Gastrocnemius medialis (tissue), 4 donors: ENCODE measurements at regions not wholly inside any gene's neighbourhood (a gene's known extent, or its start where the extent isn't known, plus 50 kb on each side); places are given as distances from the start of the nearest gene placed in this dataset.

Experiments
- POLR2A ChIP-seq, 2 donors: fragments of 450-650 bp; IDR thresholded peaks; one replicate each; pipeline ENCODE4 v1.6.1; 2017; ENCODE audit warnings: antibody characterized with exemption in 2 of 2, mild to moderate bottlenecking in 2 of 2, moderate library complexity in 2 of 2
- TF ChIP-seq, protein P1 (sequence below), 5 experiments: fragments of 450-650 bp in 3 of 5; fragments of 200-600 bp in 2 of 5; sonication (generic) in 2 of 5; IDR thresholded peaks in 4 of 5; conservative IDR thresholded peaks in 1 of 5; 1 replicate in 4 of 5; 2 replicates in 1 of 5; pipeline ENCODE4 v1.5.1; 2016 to 2019; ENCODE audit warnings: antibody characterized with exemption in 5 of 5, mild to moderate bottlenecking in 3 of 5, moderate library complexity in 3 of 5

DNA sequence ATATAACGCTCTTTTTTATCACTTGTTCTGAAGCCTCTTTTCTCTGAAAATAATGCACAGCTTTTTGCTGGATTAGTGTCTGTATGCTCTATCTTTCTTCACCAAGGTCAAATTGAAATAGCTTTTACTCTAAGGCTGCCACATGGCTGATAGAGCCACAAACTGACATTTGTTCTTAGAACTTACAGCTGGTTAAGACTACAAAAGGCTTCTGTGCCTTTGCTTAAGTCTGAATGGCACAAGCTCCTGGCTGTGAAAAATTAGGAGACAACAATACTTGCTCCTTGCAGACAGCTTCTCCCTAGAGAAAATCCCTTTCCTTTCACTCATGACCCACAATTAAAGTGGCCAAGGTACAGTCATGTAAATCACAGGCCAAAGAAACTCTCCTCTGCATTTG is 515.3 kb downstream of the DSC3 start:
- TF ChIP-seq, protein P1, sequence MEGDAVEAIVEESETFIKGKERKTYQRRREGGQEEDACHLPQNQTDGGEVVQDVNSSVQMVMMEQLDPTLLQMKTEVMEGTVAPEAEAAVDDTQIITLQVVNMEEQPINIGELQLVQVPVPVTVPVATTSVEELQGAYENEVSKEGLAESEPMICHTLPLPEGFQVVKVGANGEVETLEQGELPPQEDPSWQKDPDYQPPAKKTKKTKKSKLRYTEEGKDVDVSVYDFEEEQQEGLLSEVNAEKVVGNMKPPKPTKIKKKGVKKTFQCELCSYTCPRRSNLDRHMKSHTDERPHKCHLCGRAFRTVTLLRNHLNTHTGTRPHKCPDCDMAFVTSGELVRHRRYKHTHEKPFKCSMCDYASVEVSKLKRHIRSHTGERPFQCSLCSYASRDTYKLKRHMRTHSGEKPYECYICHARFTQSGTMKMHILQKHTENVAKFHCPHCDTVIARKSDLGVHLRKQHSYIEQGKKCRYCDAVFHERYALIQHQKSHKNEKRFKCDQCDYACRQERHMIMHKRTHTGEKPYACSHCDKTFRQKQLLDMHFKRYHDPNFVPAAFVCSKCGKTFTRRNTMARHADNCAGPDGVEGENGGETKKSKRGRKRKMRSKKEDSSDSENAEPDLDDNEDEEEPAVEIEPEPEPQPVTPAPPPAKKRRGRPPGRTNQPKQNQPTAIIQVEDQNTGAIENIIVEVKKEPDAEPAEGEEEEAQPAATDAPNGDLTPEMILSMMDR (IDR thresholded peaks at IDR 0.05 in 4 of 5, conservative IDR thresholded peaks at IDR 0.05 in 1 of 5), result no peak
- no peak for TF ChIP-seq POLR2A (IDR thresholded peaks at IDR 0.05)
